H9 (cell line): ENCODE measurements at regions not wholly inside any gene's neighbourhood (a gene's known extent, or its start where the extent isn't known, plus 50 kb on each side); places are given as distances from the start of the nearest gene placed in this dataset.
A peak's percentile ranks its signal among the peaks of the same experiment; 100 is the strongest.

Source experiments
- DNase-seq: peaks from one replicate; pipeline ENCODE4 v3.0.0-alpha.2; 2017
- H2AFZ ChIP-seq: one replicate; pipeline ENCODE4 v1.6.1; 2013; ENCODE audit warnings: mild to moderate bottlenecking, low read length, control low read depth, moderate library complexity
- H2AK5ac ChIP-seq: 2 replicates; pipeline ENCODE4 v1.6.1; 2013; ENCODE audit warnings: low read length, control low read depth, mixed read lengths; ENCODE audit not compliant: insufficient read length
- H2BK120ac ChIP-seq: one replicate; pipeline ENCODE4 v1.6.1; 2013; ENCODE audit warnings: low read depth, mild to moderate bottlenecking, low read length, control low read depth, inconsistent platforms; ENCODE audit not compliant: poor library complexity, severe bottlenecking
- H2BK12ac ChIP-seq: 2 replicates; pipeline ENCODE4 v1.6.1; 2013; ENCODE audit warnings: low read length, control low read depth, mixed read lengths, low read depth; ENCODE audit not compliant: insufficient read length
- H2BK15ac ChIP-seq: 2 replicates; pipeline ENCODE4 v1.6.1; 2013; ENCODE audit warnings: low read depth, low read length, control low read depth
- H2BK20ac ChIP-seq: one replicate; pipeline ENCODE4 v1.6.1; 2013; ENCODE audit warnings: low read depth, mild to moderate bottlenecking, low read length, control low read depth, inconsistent platforms; ENCODE audit not compliant: poor library complexity, severe bottlenecking
- H2BK5ac ChIP-seq: 2 replicates; pipeline ENCODE4 v1.6.1; 2013; ENCODE audit warnings: low read length, control low read depth, mixed read lengths; ENCODE audit not compliant: insufficient read length
- H3K14ac ChIP-seq: 2 replicates; pipeline ENCODE4 v1.6.1; 2013; ENCODE audit warnings: low read length, control low read depth; ENCODE audit not compliant: insufficient read depth
- H3K18ac ChIP-seq: 2 replicates; pipeline ENCODE4 v1.6.1; 2013; ENCODE audit warnings: low read depth, mild to moderate bottlenecking, mixed read lengths, low read length, control low read depth; ENCODE audit not compliant: insufficient read length
- H3K23ac ChIP-seq: 2 replicates; pipeline ENCODE4 v1.6.1; 2013; ENCODE audit warnings: low read length, control low read depth, mixed read lengths, low read depth; ENCODE audit not compliant: insufficient read length
- H3K23me2 ChIP-seq: 2 replicates; pipeline ENCODE4 v1.6.1; 2013; ENCODE audit warnings: low read depth, mild to moderate bottlenecking, mixed read lengths, low read length, control low read depth; ENCODE audit not compliant: insufficient read length, poor library complexity, severe bottlenecking
- H3K27ac ChIP-seq: 2 replicates; pipeline ENCODE4 v1.5.1; 2013; ENCODE audit warnings: low read length, control low read depth, mixed read lengths, low read depth; ENCODE audit not compliant: insufficient read length
- H3K27me3 ChIP-seq: 2 replicates; pipeline ENCODE4 v1.6.1; 2013; ENCODE audit warnings: low read length, control low read depth, inconsistent platforms; ENCODE audit not compliant: insufficient read depth
- H3K4ac ChIP-seq: 2 replicates; pipeline ENCODE4 v1.6.1; 2013; ENCODE audit warnings: low read depth, mild to moderate bottlenecking, control low read depth, inconsistent platforms, low read length, moderate library complexity
- H3K4me1 ChIP-seq: 2 replicates; pipeline ENCODE4 v1.6.1; 2013; ENCODE audit warnings: low read length, control low read depth, inconsistent platforms; ENCODE audit not compliant: insufficient read depth
- H3K4me2 ChIP-seq: 2 replicates; pipeline ENCODE4 v1.6.1; 2013; ENCODE audit warnings: low read length, control low read depth, mixed read lengths; ENCODE audit not compliant: insufficient read length, insufficient read depth
- H3K56ac ChIP-seq: 2 replicates; pipeline ENCODE4 v1.6.1; 2013; ENCODE audit warnings: low read depth, mild to moderate bottlenecking, mixed read lengths, low read length, control low read depth; ENCODE audit not compliant: insufficient read length
- H3K79me1 ChIP-seq: 2 replicates; pipeline ENCODE4 v1.6.1; 2013; ENCODE audit warnings: low read depth, mild to moderate bottlenecking, moderate library complexity, low read length, control low read depth, inconsistent platforms; ENCODE audit not compliant: insufficient read depth, poor library complexity, severe bottlenecking
- H3K79me2 ChIP-seq: 2 replicates; pipeline ENCODE4 v1.6.1; 2013; ENCODE audit warnings: low read length, control low read depth, inconsistent platforms; ENCODE audit not compliant: insufficient read depth
- H3K9ac ChIP-seq: 2 replicates; pipeline ENCODE4 v1.6.1; 2013; ENCODE audit warnings: low read length, control low read depth, mixed read lengths; ENCODE audit not compliant: insufficient read length; ENCODE audit errors: extremely low read depth
- H3K9me3 ChIP-seq: one replicate; pipeline ENCODE4 v1.6.1; 2013; ENCODE audit warnings: low read depth, low read length, inconsistent platforms; ENCODE audit not compliant: control insufficient read depth
- H3T11ph ChIP-seq: one replicate; pipeline ENCODE4 v1.6.1; 2013; ENCODE audit warnings: mild to moderate bottlenecking, low read length, control low read depth, inconsistent platforms
- H4K20me1 ChIP-seq: one replicate; pipeline ENCODE4 v1.6.1; 2013; ENCODE audit not compliant: control insufficient read depth, insufficient read length, insufficient read depth
- H4K5ac ChIP-seq: 2 replicates; pipeline ENCODE4 v1.6.1; 2013; ENCODE audit warnings: low read depth, mild to moderate bottlenecking, mixed read lengths, low read length, control low read depth; ENCODE audit not compliant: insufficient read length
- H4K8ac ChIP-seq: replicated peaks from 2 replicates; pipeline ENCODE4 v1.6.1; 2013; ENCODE audit warnings: low read length, control low read depth, mixed read lengths, low read depth; ENCODE audit not compliant: insufficient read length
- H4K91ac ChIP-seq: 2 replicates; pipeline ENCODE4 v1.6.1; 2013; ENCODE audit warnings: low read depth, mild to moderate bottlenecking, moderate library complexity, mixed read lengths, low read length, control low read depth; ENCODE audit not compliant: insufficient read length
- H3K27ac Mint-ChIP-seq, 3 experiments: 2 replicates in 2 of 3; 3 replicates in 1 of 3; pipeline ENCODE4 v1.8.0; 2020 to 2021; ENCODE audit warnings: mixed read lengths in 3 of 3, mild to moderate bottlenecking in 1 of 3, moderate library complexity in 1 of 3
- H3K27me3 Mint-ChIP-seq: 2 replicates; pipeline ENCODE4 v1.8.0; 2021; ENCODE audit warnings: low read depth, mild to moderate bottlenecking, moderate library complexity, mixed read lengths
- H3K36me3 Mint-ChIP-seq, 3 experiments: 2 replicates in 2 of 3; 3 replicates in 1 of 3; pipeline ENCODE4 v1.8.0; 2020 to 2021; ENCODE audit warnings: low read depth in 3 of 3, mixed read lengths in 3 of 3; ENCODE audit not compliant: insufficient read depth in 1 of 3
- H3K4me1 Mint-ChIP-seq, 2 experiments: 2 replicates each; pipeline ENCODE4 v1.8.0; 2020; ENCODE audit warnings: mixed read lengths in 2 of 2
- H3K4me3 Mint-ChIP-seq, 2 experiments: 2 replicates in 1 of 2; 3 replicates in 1 of 2; pipeline ENCODE4 v1.8.0; 2020 to 2021; ENCODE audit warnings: mild to moderate bottlenecking in 2 of 2, mixed read lengths in 2 of 2, moderate library complexity in 1 of 2
- H3K9me3 Mint-ChIP-seq, 2 experiments: 2 replicates in 1 of 2; 3 replicates in 1 of 2; pipeline ENCODE4 v1.8.0; 2020; ENCODE audit warnings: mild to moderate bottlenecking in 2 of 2, mixed read lengths in 2 of 2, moderate library complexity in 1 of 2
- CTCF ChIP-seq: fragments of 200-600 bp; sonication (generic); conservative IDR thresholded peaks from 3 replicates; pipeline ENCODE4 v1.8.0; 2021; ENCODE audit warnings: antibody characterized with exemption, mild to moderate bottlenecking
- WGBS: extraction: QIAGEN DNeasy Blood & Tissue Kit; methylation state at CpG from one replicate; pipeline ENCODE4 v1.1.7; 2013; ENCODE audit warnings: missing lambda C conversion rate, low lambda C conversion rate, mixed read lengths; ENCODE audit not compliant: insufficient read length; ENCODE audit errors: extremely low coverage; 5-methylcytosine and 5-hydroxymethylcytosine counted together

- H3K9ac ChIP-seq, result no peak overlapping the region
- no peak overlapping the region for H2BK5ac ChIP-seq
- no peak overlapping the region for H2BK12ac ChIP-seq
- no peaks in the 10 kb centered on the region for H3K79me1 ChIP-seq
- peaks cover 0 to under 1% (median 0%) of the 10 kb centered on the region in 3 experiments; a peak in 1 of 7 replicates for H3K36me3 Mint-ChIP-seq
- no peak for DNase-seq
- H2BK20ac ChIP-seq, result no peak overlapping the region
- no CpG with 5 or more reads among the region's 10 CpGs for WGBS
- no peak overlapping the region for H3K27ac ChIP-seq
- H3T11ph ChIP-seq, result no peak overlapping the region
- no peak overlapping the region for H2BK120ac ChIP-seq
- H2AK5ac ChIP-seq, result no peak overlapping the region
- no peak overlapping the region for H3K4me3 Mint-ChIP-seq
- H3K14ac ChIP-seq, result no peak overlapping the region
- H3K4me1 Mint-ChIP-seq, result peaks cover 21 to 22% of the 10 kb centered on the region in 2 experiments
- H4K8ac ChIP-seq, result no peak overlapping the region
- peaks cover 3% of the 10 kb centered on the region for H3K27me3 Mint-ChIP-seq
- no peak overlapping the region for H4K5ac ChIP-seq
- no peak overlapping the region for H3K18ac ChIP-seq
- H2BK15ac ChIP-seq, result no peak overlapping the region
- H4K91ac ChIP-seq, result no peak overlapping the region
- H3K23me2 ChIP-seq, result no peaks in the 10 kb centered on the region
- TF ChIP-seq CTCF, result no peak
- no peak overlapping the region for H3K4me2 ChIP-seq
- H3K56ac ChIP-seq, result no peak overlapping the region
- H3K27ac Mint-ChIP-seq, result 0 out of 7 replicates have a peak overlapping the region, but pooled peaks of 1 of the 3 experiments have one; percentile 52
- no peak overlapping the region for H3K4ac ChIP-seq
- no peak overlapping the region for H3K23ac ChIP-seq
- H3K9me3 ChIP-seq, result no peaks in the 10 kb centered on the region
- H2AFZ ChIP-seq, result no peak overlapping the region
- H4K20me1 ChIP-seq, result no peaks in the 10 kb centered on the region
- no peaks in the 10 kb centered on the region for H3K27me3 ChIP-seq
- H3K79me2 ChIP-seq, result no peaks in the 10 kb centered on the region
- H3K9me3 Mint-ChIP-seq, result no peaks in the 10 kb centered on the region
- no peaks in the 10 kb centered on the region; the same call in 1 of the 2 replicates for H3K4me1 ChIP-seq
Measured at GRCh38 chr2:236679884-236680860, 110.5 kb downstream of the ACKR3 start.
